NCI-H2196 (cell line): ENCODE measurements at regions not wholly inside any gene's neighbourhood (a gene's known extent, or its start where the extent isn't known, plus 50 kb on each side); places are given as distances from the start of the nearest gene placed in this dataset.
A peak's percentile ranks its signal among the peaks of the same experiment; 100 is the strongest.

ENCODE experiments used
- DNase-seq: peaks from one replicate; lab custom pipeline; 2025; ENCODE audit not compliant: unreplicated experiment; lab: John Stamatoyannopoulos, UW

DNA sequence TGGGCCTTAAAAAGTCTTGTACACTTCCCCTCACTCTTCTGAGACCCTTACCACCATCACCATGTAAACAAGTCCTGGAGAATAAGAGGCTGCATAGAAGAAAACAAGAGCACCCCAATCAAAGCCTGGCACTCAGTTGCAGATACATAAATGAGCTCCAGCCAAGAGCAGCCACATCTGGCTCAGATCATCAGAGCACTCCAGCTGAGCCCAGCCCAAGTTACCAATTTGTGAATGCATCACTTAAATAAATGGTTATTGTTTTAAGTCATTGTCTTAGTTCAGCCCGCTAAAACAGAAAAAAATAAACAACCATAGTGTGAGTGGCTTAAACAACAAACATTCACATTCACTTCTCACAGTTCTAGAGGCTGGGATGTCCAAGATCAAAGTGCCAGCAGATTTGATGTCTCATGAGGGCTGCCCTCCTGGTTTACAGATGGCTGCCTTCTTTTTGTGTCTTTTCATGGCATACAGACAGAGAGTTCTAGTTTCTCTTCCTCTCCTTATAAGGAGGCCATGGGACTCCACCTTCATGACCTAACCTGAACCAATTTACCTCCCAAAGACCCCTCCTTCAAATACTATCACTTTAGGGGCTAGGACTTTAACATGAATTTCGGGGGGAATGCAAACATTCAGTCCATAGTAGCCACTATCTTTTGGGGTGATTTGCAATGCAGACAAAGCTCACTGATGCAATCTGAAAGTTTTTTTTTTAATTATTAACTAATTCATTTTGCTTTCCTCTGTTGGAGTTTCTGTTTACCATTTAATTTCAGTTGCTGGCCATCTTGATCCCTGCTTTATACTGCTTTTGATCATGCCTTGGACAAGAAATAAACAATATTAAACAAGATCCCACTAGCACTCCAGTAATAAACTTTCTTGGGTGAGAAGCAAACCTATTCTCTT lies 187.5 kb upstream of the ACVR2A start:
- no peak for DNase-seq

DNA sequence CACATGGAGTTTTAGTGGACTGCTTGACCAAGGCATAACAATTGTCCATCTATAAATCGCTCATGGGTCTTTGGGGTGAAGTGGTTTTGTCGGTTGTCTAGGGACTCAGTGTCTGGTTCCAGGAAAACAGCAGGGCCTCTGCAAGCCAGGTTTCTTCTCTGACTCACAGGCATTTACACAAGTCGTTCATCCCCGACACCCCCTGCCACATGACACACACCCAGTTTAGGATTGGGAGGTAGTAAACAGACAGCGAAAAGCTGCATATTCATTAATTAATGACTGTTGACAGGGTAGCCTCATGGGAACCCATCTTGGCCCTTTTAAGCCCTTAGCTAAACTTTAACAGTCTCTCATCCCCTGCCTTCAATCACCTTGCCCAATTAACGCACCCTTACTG lies 194.8 kb upstream of the ACVR2A start:
- DNase-seq = no peak

DNA sequence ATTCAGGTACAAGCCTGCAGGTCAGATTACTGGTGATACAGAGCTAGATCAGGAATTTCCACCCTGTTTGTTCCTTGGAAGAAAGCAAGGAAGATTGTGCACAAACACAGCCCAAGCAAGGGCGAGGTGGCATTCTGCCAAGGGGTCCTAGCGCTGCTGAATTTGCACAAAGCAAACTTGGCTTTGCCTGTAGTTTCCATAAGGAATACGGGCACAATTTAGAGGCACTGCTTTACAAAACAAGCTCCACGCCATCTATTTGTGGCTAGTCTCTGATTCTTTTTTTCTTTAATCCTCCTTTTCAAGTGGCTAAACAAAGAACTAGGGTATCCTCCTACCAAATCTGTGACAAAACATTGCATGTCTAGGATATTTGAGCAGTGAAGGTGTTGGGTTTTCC lies 195.5 kb upstream of the ACVR2A start:
- no peak for DNase-seq

DNA sequence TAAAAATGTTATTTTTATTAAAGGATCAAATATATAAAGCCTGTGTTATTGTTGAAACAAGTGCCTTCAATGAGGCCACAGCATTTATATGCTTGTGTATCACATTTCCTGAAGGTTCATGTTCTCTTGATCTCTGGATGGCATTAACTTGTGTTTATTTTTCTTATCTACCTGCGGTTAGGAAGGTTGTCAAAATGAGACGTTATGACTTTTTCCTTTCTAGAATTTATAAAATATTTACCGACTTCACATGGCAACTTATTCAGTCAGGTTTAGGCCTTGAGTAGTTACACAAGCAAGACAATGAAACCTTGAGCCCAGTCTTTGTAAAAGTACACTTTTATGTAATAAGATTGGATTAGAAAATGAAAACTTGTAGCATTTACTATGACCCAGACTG lies 196.4 kb upstream of the ACVR2A start:
- peak; percentile 10 for DNase-seq

DNA sequence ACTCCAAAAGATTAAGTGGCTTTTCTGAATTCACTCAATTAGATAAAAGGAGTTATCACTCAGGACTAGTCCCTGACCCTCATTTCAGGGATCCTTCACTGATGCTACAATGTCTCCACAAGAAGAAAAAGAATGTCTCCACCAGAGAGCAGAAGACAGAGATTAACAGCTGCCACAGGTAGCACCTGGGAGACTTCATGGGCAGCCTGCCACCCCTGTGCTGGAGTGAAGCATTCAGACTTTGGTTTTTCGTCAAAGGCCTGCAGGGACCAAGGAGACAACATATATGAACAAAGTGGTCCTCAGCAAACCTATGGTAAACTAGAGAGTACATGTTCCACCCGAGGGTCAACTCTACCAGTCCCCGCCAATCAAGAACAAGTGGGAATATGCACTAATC lies 197.0 kb upstream of the ACVR2A start:
- no peak for DNase-seq

DNA sequence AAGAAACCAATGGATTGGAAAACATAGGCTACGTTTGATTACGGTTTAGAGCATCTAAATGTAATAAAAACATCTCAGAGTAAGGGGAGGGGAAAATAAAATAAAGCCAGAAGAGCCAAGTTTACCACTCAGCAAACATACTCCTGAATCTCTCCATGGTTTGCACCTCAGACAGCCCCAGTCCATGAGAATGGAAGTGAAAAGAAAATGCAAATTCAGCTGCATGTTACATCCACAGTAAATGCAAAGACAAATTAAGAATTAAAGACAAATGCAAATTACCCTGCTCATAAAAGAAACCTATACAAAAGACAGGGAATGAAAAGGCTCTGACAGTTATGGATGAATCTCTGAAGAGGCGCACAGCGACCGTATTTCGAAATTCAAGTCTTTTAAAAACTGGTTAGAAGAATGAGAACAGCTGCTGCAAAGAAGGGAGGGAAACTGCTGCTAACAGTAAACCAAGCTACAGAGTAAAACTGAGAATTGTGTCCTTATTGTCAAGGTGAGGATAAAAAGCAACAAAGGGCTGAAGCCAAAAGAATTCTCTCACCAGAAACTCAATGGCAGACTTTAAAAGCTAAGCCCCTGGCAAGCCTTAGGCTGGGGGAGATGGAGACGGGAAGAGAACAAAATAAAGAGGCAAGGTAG lies 197.9 kb upstream of the ACVR2A start:
- no peak for DNase-seq

DNA sequence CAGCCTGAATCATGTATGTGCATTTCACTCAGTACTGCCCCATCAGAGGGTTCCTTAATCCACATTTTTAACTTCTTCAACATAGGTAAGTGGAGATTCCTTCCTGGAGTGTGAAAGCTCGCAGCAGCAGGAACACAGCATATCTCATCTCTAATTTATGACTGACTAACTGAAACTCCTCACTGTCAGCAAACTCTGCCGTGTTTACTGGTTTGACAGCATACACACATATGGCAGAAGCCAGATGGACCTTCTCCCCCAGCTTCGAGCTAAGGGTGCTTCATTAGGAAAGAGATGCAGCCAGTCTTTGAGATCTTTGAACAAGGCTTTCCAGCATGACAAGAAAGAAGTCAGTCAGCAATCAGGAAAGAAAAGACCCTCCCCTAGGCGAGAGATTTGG lies 200.3 kb upstream of the ACVR2A start:
- DNase-seq = no peak

DNA sequence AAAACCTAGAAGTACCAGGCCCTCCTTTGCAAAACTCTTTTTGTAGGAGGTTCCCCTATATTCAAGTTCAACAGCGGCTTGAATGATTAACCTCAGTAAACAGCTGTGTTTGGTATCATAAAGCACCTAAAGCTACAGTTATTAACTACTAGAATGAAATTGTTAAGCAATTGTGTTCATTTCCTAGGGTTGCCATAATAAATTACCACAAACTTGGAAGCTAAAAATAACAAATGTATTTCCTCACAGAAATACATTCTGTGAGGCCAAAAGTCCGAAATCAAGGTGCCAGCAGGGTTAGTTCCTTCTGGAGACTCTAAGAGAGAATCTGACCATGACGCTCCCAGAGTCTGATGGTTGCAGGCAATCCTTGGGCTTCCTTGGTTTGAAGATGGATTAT lies 202.1 kb upstream of the ACVR2A start:
- no peak for DNase-seq

DNA sequence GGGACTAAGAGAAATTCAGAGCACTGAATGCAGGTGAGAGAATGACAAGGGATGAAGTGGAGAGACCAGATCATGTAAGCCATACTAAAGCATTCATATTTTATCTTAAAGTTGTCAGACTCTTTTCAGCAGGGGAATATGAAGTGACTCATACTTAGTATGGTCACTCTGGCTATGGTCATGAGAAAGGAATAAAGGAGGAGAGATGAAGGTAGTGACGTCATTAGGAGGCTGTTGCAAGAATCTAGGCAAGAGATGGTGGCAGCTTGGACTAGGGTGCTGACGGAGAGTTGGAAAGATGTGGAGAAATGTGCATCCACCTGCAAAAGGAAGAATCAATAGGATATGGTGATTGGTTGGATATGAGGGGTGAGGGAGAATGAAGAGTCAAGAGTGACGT lies 203.2 kb upstream of the ACVR2A start:
- DNase-seq = no peak

DNA sequence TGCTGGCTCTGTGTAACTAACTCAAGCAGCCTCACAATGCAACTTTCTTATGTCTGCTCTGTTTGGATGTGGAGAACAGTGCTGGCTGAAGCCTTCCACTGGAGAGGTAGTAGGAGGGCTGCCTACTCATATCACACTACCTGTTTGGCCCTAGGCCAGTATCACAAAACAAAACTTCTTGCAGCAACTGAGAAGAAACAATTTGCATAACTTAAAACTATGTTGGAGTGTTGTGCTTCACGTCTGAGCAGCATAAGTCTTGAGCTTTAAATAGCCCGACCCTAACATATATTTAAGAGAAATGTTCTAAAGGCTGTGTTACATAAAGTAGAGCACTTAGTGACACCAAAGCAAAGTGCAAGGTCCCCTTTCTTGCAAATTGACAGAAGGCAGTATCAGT lies 204.9 kb upstream of the ACVR2A start:
- DNase-seq = no peak

DNA sequence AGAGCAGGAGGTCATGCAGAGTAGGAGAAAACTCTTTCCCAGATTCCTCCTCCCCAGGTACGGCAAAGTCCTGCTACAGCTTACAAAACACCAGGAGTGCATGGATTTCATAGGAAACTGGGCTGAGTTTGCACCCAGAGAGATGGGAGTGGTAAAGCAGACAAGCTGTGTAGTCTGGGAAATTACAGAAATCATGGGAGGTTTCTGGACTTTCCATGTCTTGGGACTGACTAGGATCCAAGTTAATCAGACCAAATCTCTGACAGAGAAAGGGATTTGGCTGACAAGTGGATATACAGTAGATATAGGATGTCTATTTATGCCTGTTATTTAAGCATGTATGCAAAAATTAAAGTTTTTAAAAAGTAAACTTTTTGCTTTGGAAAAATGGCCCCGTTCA lies 205.4 kb upstream of the ACVR2A start:
- no peak for DNase-seq

DNA sequence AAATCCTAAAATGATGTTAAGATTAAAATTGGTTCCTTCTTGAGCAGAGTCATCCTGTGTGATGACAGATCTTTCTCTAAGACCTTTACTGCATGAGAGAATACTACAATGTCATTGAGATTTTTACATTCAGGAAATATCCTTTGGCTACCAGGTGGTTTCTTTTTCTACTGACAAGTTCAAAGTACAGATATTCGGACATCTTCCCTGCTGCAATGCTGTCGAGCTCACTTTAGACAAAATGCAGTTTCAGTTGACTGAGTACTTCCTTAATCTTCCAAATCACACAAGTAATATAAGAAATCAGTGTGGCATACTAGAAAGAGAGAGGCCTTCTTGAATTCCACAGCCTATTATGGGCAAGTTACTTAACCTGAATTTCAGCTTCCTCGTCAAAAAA lies 207.9 kb upstream of the ACVR2A start:
- no peak for DNase-seq

DNA sequence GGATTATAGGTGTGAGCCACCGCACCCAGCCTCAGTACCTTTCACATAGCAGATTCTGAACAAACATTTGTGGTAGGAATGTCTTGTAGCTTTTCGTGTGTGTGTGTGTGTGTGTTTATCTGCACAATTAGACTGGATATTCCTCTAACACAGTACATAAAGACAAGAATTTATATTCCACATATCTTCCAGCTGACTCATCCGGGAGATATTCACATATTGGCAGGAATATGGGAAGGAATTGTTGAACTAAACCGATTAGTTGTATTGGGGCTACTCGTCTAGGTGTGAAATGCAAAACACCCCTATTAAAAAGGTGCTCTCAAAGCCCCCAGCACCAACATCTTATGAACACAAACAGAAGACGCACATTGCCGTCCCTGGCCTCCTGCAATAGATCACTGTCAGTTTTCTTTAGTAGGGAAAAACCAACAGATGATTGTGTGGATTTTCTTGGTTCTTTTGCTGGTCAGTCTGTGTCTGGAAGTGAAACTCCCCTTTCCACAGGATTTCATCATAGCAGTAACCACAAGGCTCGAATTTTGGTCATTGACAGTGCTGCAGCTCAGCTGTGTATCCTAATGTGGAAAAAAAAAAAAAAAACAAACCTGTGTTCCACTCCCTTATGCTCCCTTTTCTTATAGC lies 208.5 kb upstream of the ACVR2A start:
- DNase-seq = no peak

DNA sequence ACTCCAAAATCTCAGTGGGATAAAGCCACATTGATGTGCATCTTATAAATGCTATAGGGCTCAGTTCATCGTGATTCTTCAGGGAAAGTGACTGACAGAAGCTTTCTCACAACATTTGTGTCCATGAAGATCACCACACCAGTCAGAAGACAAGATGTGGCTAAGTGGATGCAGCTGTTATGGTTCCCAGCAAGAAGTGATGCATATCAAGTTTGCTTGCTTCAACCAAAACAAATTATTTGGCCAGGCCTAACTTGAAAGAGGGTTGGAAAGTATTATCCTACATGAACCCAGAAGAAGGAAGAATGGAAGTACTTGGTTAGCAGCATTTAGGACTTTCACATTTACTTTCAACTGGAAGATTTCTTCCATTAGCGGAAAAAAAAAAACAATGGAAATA lies 210.0 kb upstream of the ACVR2A start:
- DNase-seq = no peak

DNA sequence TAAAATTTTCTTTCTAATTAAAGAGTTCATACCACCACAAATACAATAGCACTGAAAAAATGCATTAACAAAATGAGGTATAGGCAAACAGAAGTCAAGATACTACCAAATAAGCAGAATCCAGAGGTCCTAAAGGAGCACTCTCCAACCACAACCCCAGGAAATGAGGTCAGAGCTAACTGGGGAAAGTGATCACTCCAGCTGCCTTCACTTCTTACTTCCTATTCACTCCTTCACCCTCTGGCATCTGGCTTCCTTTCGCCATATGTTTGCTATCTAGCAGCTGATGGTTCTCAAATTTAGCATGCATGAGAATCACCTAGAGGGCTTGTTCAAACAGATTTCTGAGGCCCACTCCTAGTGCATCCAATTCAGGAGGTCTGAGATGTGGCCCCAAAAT lies 212.6 kb upstream of the ACVR2A start:
- no peak for DNase-seq

DNA sequence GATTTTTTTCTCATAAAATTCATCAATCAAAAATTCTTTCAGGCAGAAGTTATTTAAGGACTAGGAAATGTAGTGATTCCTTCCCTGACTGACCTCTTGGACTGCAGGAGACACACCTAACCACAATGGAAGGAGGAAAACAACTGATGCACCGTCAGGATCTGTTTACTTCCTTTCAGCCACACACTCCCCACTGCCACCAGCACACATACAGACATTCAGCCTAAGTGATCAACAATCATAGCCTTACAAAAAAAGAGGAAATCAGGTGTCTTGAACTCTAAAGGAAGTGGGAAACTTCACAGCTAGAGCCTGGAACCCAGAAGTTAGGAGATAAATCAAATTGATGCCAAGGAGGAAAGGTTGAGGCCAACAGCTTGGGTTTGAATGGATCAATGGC lies 213.5 kb upstream of the ACVR2A start:
- no peak for DNase-seq

DNA sequence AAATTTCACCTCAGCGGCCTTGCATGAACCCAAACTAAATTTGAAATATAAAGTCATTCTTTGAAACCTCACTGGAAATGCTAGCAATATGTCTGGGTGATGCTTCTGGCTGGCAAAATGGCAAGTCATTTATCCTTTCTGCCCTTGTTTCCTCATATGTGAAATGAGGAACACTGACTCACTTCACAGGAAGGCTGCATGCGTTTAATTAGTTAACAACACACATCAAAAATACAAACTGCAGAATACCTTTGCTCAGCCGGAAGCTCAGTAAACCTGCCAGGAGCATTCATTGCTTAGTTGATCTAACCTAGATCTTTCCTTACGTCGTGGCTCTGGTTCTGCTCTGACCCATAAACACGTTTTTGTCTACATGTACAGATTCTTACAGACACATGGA lies 214.2 kb upstream of the ACVR2A start:
- DNase-seq = no peak

DNA sequence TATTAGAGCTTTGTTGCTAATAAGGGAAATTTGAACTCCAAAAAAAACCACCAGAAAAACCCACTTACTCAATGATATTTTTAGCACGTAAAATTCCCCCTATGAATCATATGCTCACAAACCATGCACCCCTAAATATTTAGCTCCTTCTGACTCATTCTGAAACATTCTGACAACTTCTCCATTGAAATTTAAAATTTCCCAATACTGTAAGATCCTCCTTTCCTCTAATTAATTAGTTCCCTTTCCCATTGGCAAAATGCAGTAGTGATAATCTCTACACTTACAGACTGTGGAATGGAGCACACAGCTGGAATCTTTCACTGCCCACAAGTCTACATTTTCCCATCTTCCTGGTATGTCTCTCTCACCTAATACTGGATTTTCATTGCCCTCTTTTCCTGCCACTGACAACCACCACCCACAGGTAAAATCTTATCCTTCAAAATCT lies 215.8 kb upstream of the ACVR2A start:
- DNase-seq = no peak

DNA sequence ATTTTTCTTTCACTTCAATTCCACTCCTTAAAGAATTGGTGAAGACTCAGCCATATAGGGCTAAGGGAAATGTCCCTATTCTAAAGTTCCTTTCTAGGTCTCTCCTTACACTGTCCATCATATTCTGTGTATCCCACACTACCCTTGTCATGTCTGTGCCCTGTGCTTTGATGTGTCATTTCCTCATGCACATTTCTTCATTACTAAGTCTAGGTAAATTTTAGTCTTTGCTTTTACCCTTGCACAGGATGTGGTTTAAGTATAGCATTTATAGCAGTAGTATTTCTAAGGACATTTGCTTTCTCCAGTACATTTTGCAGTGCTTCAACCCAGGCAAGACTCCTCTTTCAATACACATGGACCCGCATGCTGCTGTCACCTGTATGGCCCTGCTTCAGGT lies 221.5 kb upstream of the ACVR2A start:
- DNase-seq = no peak

DNA sequence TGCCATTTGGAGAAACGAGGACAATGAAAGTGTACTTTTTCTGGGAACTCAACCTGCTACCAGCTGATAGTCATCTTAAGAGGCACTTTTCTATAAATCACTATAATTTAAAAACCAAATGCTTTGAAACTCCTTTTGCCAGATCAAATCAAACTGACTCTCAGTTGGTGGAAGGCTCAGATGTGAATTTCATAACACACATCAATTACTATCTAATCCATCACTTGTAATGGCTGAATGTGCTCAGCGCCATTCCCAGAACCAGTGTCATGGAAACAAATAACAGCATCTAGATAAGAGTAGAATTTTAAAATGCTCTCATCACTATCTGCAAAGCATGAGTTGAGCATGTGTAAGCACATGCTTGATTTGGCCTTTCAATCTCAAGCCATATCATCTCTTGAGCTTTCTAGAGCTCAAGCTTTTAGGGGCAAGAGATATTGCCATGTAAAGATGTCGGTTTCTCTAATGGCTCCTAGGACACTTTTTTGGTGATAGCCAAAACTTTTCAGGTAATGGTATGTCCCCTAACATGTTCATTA lies 223.1 kb upstream of the ACVR2A start:
- DNase-seq = no peak

DNA sequence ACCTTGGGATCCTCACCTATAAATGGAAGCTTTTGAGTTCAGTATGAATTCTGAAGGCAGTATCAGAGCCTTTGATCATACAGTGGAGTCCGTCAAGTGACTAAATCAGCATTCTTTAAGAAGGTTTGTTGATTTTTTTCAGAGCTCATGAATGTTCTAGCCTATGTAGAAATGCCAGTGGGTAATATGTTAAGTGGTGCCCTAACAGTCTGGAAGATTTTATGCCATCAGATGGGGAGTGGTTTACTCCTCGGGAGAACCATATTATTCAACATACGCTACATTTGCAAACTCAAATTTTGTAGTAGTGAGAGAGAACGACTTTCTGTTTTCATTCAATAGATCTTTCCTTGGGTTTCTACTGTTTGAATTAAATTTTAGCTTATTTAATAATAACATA lies 225.0 kb upstream of the ACVR2A start:
- DNase-seq = no peak

DNA sequence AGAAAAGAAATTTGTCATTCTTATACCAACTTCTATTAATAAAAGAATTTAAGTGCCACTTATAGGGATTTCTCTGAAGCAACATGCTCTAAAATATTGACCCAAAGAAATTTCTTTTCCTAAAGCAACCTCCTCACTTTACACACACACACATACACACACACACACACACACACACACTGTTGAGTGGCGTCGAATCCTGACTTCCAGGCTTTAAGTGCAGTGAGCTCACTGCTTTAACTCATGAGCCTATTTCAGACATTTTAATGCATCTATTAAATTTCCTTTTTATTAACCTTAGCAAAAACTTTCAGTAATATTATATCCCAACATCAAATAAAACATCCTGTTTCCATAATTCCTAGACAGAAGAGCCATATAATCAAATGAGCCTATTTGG lies 229.1 kb upstream of the ACVR2A start:
- no peak for DNase-seq
